Testis (tissue), 2 donors: ENCODE measurements at regions not wholly inside any gene's neighbourhood (a gene's known extent, or its start where the extent isn't known, plus 50 kb on each side); places are given as distances from the start of the nearest gene placed in this dataset.

Experiments used
- POLR2A ChIP-seq: fragments of 450-650 bp; IDR thresholded peaks from one replicate; pipeline ENCODE4 v1.6.1; 2017; ENCODE audit warnings: antibody characterized with exemption, mild to moderate bottlenecking, moderate library complexity
- TF ChIP-seq, protein P1 (sequence below), 3 experiments: fragments of 450-650 bp in 2 of 3; fragments of 200-600 bp in 1 of 3; sonication (generic) in 1 of 3; IDR thresholded peaks; one replicate each; pipeline ENCODE4 v1.5.1; 2016 to 2019; ENCODE audit warnings: antibody characterized with exemption in 3 of 3, mild to moderate bottlenecking in 2 of 3, moderate library complexity in 1 of 3

DNA sequence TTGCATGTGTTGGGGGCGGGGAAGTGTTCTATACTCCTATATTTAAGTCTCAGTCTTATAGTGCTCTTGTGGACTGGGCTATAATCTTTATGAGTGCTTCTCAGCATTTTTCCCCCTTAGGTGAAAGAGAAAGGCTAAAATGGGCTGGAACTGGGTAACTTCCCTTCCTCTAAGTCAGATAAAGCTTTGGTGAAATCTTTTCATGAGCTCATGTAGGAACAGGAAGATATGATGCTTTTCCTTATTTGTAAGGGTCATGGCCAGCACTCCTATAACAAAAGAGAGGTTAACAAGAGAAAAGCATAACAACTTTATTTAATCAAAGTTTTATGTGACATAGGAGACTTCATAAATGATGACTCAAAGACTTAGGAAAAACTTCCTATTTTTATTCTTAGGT lies 841.5 kb downstream of the SLC16A7 start:
- TF ChIP-seq, protein P1, sequence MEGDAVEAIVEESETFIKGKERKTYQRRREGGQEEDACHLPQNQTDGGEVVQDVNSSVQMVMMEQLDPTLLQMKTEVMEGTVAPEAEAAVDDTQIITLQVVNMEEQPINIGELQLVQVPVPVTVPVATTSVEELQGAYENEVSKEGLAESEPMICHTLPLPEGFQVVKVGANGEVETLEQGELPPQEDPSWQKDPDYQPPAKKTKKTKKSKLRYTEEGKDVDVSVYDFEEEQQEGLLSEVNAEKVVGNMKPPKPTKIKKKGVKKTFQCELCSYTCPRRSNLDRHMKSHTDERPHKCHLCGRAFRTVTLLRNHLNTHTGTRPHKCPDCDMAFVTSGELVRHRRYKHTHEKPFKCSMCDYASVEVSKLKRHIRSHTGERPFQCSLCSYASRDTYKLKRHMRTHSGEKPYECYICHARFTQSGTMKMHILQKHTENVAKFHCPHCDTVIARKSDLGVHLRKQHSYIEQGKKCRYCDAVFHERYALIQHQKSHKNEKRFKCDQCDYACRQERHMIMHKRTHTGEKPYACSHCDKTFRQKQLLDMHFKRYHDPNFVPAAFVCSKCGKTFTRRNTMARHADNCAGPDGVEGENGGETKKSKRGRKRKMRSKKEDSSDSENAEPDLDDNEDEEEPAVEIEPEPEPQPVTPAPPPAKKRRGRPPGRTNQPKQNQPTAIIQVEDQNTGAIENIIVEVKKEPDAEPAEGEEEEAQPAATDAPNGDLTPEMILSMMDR (IDR thresholded peaks at IDR 0.05) = no peak
- TF ChIP-seq POLR2A = no peak
